ENCODE measurements at regions not wholly inside any gene's neighbourhood (a gene's known extent, or its start where the extent isn't known, plus 50 kb on each side); places are given as distances from the start of the nearest gene placed in this dataset.
"Not testable (repeated sequence)": the region's sequence is repeated elsewhere in the genome, so short reads cannot be mapped to it uniquely, and the experiment has no call there.

DNA sequence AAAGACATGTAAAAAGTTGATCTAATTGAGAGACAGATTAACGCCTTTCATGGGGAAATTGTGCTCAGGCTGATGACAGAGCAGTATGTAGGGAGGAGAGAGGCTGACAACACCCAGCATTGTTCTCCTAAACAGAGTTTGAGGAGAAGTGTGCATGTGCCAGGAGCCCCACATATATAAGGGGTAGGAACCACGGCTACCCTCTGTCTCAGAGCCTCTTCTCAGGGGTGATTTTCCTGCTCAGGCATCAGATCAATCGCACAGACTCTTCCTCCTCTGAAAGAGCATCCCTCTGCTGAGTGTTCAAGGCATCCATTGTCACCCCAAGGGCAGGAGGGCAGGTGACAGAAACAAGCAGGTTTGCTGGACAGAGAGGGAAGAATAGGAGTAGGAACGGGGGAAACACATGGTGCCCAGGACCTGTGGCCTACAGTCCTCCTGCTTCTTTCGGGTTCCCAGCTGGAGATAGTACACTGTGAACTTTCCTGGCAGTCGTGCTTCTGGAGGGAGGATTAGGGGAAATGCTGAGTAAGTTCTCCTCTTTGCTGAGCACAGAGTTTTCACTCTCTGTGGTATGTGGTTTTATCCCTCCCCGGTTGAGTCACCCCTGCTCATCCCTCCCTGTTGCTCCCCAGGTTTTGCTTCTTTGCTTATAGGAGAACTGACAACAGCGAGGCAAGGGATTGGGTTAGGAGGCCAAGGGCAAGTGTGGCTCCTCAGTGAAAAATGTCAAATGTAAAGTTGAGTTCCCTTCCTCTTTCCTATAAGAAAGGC lies 117.1 kb downstream of the POTEB start:
- TF ChIP-seq, protein P1, sequence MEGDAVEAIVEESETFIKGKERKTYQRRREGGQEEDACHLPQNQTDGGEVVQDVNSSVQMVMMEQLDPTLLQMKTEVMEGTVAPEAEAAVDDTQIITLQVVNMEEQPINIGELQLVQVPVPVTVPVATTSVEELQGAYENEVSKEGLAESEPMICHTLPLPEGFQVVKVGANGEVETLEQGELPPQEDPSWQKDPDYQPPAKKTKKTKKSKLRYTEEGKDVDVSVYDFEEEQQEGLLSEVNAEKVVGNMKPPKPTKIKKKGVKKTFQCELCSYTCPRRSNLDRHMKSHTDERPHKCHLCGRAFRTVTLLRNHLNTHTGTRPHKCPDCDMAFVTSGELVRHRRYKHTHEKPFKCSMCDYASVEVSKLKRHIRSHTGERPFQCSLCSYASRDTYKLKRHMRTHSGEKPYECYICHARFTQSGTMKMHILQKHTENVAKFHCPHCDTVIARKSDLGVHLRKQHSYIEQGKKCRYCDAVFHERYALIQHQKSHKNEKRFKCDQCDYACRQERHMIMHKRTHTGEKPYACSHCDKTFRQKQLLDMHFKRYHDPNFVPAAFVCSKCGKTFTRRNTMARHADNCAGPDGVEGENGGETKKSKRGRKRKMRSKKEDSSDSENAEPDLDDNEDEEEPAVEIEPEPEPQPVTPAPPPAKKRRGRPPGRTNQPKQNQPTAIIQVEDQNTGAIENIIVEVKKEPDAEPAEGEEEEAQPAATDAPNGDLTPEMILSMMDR (IDR thresholded peaks at IDR 0.05 in 8 of 11, conservative IDR thresholded peaks at IDR 0.05 in 3 of 11) = not testable (repeated sequence)
- TF ChIP-seq POLR2AphosphoS5, POLR2A (IDR thresholded peaks at IDR 0.05): not testable (repeated sequence)
